ENCODE measurements at regions not wholly inside any gene's neighbourhood (a gene's known extent, or its start where the extent isn't known, plus 50 kb on each side); places are given as distances from the start of the nearest gene placed in this dataset.
"Not testable (repeated sequence)": the region's sequence is repeated elsewhere in the genome, so short reads cannot be mapped to it uniquely, and the experiment has no call there.

GRCh38 chr11:15818132-15818842, 538.1 kb downstream of the SOX6 start:
- DNase-seq, result no peak

- no peak for DNase-seq
Measured at GRCh38 chr11:15819679-15820286, 536.6 kb downstream of the SOX6 start.

GRCh38 chr11:15821451-15821850, 534.9 kb downstream of the SOX6 start:
- DNase-seq, result no peak

- DNase-seq, result no peak
Measured at GRCh38 chr11:15824060-15824459, 532.3 kb downstream of the SOX6 start.

GRCh38 chr11:15825976-15826650, 530.2 kb downstream of the SOX6 start:
- no peak for DNase-seq

- DNase-seq, result no peak
Measured at GRCh38 chr11:15826826-15827225, 529.5 kb downstream of the SOX6 start.

- no peak for DNase-seq
Measured at GRCh38 chr11:15828215-15828853, 528.0 kb downstream of the SOX6 start.

- DNase-seq, result no peak
Measured at GRCh38 chr11:15829312-15829711, 527.0 kb downstream of the SOX6 start.

GRCh38 chr11:15830741-15831428, 525.5 kb downstream of the SOX6 start:
- no peak for DNase-seq

- no peak for DNase-seq
Measured at GRCh38 chr11:15835788-15836411, 520.4 kb downstream of the SOX6 start.

GRCh38 chr11:15836795-15837194, 519.6 kb downstream of the SOX6 start:
- DNase-seq, result no peak

GRCh38 chr11:15837901-15838489, 518.4 kb downstream of the SOX6 start:
- no peak for DNase-seq

- no peak for DNase-seq
Measured at GRCh38 chr11:15839061-15839460, 517.3 kb downstream of the SOX6 start.

GRCh38 chr11:15840966-15841365, 515.4 kb downstream of the SOX6 start:
- no peak for DNase-seq

- DNase-seq, result no peak
Measured at GRCh38 chr11:15841931-15842740, 514.2 kb downstream of the SOX6 start.

- no peak for DNase-seq
Measured at GRCh38 chr11:15843309-15843872, 513.0 kb downstream of the SOX6 start.

GRCh38 chr11:15845261-15845660, 511.1 kb downstream of the SOX6 start:
- no peak for DNase-seq

- DNase-seq, result no peak
Measured at GRCh38 chr11:15848631-15849168, 507.6 kb downstream of the SOX6 start.

- no peak for DNase-seq
Measured at GRCh38 chr11:15849257-15849656, 507.1 kb downstream of the SOX6 start.

GRCh38 chr11:15850335-15850734, 506.0 kb downstream of the SOX6 start:
- DNase-seq, result not testable (repeated sequence)

All from hindlimb muscle (tissue), 1 donor.